ENCODE measurements at regions not wholly inside any gene's neighbourhood (a gene's known extent, or its start where the extent isn't known, plus 50 kb on each side); places are given as distances from the start of the nearest gene placed in this dataset.
A peak's percentile ranks its signal among the peaks of the same experiment; 100 is the strongest.
"Not testable (repeated sequence)": the region's sequence is repeated elsewhere in the genome, so short reads cannot be mapped to it uniquely, and the experiment has no call there.

DNA sequence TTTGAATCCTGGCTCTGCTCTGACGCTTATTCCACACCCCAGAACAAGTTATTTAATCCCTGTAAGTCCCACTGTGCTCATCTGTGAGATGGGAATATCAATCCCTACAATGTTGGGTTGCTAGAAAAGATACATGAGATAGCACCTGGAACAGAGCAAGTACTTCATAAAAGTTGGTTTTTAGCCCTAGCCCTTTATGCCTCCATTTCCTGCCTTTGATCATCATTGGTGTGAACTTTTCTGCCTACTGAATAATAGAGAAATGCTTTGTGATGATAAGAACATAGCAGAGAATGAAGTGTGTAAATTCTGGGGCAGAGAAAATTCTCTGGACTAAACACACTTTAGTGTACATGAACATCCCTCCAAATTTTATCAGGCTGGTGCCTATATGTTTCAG, 90.3 kb upstream of the RANBP6 start:
- no peaks in the 10 kb centered on the region for H3K9me3 Mint-ChIP-seq
- Histone ChIP-seq H3K36me3 (ENCODE audit: insufficient read depth, low read length) (no peaks in the 10 kb centered on the region), H3K9me3 (ENCODE audit: control insufficient read depth in 1 of 2, insufficient read depth in 1 of 2, low read length in 2 of 2) (no peaks in the 10 kb centered on the region), H3K4me3 (ENCODE audit: low read length) (no peak overlapping the region), H3K27ac (ENCODE audit: low read depth in 1 of 2, low read length in 2 of 2) (no peak overlapping the region), H3K4me1 (ENCODE audit: insufficient read depth, low read length) (peaks cover 5% of the 10 kb centered on the region), H3K27me3 (ENCODE audit: control insufficient read depth in 1 of 2, insufficient read depth in 2 of 2, low read length in 2 of 2) (no peaks in the 10 kb centered on the region)
- H3K27me3 Mint-ChIP-seq: no peaks in the 10 kb centered on the region
- CTCF ChIA-PET: no interaction called here
- POLR2A ChIA-PET: interaction anchor here (0.6 kb wide), 1 partner anchor 90 kb away, joined by 3 read pairs; the partner anchor contains the start of gene RANBP6
- ATAC-seq (ENCODE audit: poor library complexity): no peak
- H3K4me1 Mint-ChIP-seq (ENCODE audit: low read depth): peaks cover 44% of the 10 kb centered on the region
- no peaks in the 10 kb centered on the region for H3K36me3 Mint-ChIP-seq (ENCODE audit: low read depth)
- H3K27ac Mint-ChIP-seq: no peak overlapping the region
- peak in 1 of 14 experiments; percentile 10 for DNase-seq
- TF ChIP-seq, protein P1, sequence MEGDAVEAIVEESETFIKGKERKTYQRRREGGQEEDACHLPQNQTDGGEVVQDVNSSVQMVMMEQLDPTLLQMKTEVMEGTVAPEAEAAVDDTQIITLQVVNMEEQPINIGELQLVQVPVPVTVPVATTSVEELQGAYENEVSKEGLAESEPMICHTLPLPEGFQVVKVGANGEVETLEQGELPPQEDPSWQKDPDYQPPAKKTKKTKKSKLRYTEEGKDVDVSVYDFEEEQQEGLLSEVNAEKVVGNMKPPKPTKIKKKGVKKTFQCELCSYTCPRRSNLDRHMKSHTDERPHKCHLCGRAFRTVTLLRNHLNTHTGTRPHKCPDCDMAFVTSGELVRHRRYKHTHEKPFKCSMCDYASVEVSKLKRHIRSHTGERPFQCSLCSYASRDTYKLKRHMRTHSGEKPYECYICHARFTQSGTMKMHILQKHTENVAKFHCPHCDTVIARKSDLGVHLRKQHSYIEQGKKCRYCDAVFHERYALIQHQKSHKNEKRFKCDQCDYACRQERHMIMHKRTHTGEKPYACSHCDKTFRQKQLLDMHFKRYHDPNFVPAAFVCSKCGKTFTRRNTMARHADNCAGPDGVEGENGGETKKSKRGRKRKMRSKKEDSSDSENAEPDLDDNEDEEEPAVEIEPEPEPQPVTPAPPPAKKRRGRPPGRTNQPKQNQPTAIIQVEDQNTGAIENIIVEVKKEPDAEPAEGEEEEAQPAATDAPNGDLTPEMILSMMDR (IDR thresholded peaks at IDR 0.05): no peak
- H3K4me3 Mint-ChIP-seq: no peak overlapping the region
- intact Hi-C loops (cut with DNase I, micrococcal nuclease): no loop called here

DNA sequence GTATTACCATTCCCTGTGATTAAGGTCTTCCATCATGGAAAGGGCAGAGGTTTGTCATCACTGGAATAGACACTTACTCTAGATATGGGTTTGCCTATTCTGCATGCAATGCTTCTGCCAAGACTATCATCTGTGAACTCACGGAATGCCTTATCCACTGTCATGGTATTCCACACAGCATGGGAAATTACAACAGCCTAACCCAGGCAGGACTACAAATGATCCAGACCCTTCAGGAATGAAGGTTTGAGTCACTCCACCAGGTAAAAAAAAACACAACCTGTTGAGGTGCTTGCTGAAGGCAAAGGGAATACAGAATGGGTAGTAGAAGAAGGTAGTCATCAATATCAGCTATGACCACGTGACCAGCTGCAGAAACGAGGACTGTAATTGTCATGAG, 89.0 kb upstream of the RANBP6 start:
- H3K4me3 ChIP-seq (ENCODE audit: low read length); H3K27me3 Mint-ChIP-seq; H3K4me3 Mint-ChIP-seq; POLR2A ChIA-PET; H3K27ac Mint-ChIP-seq; H3K9me3 ChIP-seq (ENCODE audit: control insufficient read depth in 1 of 2, insufficient read depth in 1 of 2, low read length in 2 of 2); H3K27me3 ChIP-seq (ENCODE audit: control insufficient read depth in 1 of 2, insufficient read depth in 2 of 2, low read length in 2 of 2); H3K36me3 ChIP-seq (ENCODE audit: insufficient read depth, low read length); ATAC-seq (ENCODE audit: poor library complexity); CTCF ChIA-PET; H3K27ac ChIP-seq (ENCODE audit: low read depth in 1 of 2, low read length in 2 of 2); intact Hi-C loops (cut with DNase I, micrococcal nuclease); H3K4me1 ChIP-seq (ENCODE audit: insufficient read depth, low read length); H3K36me3 Mint-ChIP-seq (ENCODE audit: low read depth); DNase-seq; H3K9me3 Mint-ChIP-seq: not testable (repeated sequence)
- peaks cover 34% of the 10 kb centered on the region for H3K4me1 Mint-ChIP-seq (ENCODE audit: low read depth)

DNA sequence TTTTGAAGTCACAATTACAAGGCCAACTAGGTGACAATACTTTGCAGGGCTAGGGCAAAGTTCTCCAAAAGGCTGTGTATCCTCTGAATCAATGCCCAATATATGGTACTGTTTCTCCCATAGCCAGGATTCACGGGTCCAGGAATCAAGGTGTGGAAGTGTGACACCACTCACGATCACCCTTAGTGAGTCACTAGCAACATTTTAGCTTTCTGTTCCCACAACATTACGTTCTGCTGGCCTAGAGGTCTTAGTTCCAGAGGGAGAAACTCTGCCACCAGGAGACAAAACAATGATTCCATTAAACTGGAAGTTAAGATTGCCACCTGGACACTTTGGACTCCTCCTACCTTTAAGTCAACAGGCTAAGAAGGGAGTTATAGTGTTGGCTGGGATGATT, 88.5 kb upstream of the RANBP6 start:
- H3K4me3 Mint-ChIP-seq; ATAC-seq (ENCODE audit: poor library complexity); H3K27me3 Mint-ChIP-seq; POLR2A ChIA-PET; H3K36me3 Mint-ChIP-seq (ENCODE audit: low read depth); CTCF ChIA-PET; H3K36me3 ChIP-seq (ENCODE audit: insufficient read depth, low read length); H3K9me3 Mint-ChIP-seq; H3K27me3 ChIP-seq (ENCODE audit: control insufficient read depth in 1 of 2, insufficient read depth in 2 of 2, low read length in 2 of 2); DNase-seq; H3K9me3 ChIP-seq (ENCODE audit: control insufficient read depth in 1 of 2, insufficient read depth in 1 of 2, low read length in 2 of 2); intact Hi-C loops (cut with DNase I, micrococcal nuclease); H3K27ac Mint-ChIP-seq; H3K27ac ChIP-seq (ENCODE audit: low read depth in 1 of 2, low read length in 2 of 2); H3K4me3 ChIP-seq (ENCODE audit: low read length); H3K4me1 ChIP-seq (ENCODE audit: insufficient read depth, low read length): not testable (repeated sequence)
- H3K4me1 Mint-ChIP-seq (ENCODE audit: low read depth): peaks cover 29% of the 10 kb centered on the region

DNA sequence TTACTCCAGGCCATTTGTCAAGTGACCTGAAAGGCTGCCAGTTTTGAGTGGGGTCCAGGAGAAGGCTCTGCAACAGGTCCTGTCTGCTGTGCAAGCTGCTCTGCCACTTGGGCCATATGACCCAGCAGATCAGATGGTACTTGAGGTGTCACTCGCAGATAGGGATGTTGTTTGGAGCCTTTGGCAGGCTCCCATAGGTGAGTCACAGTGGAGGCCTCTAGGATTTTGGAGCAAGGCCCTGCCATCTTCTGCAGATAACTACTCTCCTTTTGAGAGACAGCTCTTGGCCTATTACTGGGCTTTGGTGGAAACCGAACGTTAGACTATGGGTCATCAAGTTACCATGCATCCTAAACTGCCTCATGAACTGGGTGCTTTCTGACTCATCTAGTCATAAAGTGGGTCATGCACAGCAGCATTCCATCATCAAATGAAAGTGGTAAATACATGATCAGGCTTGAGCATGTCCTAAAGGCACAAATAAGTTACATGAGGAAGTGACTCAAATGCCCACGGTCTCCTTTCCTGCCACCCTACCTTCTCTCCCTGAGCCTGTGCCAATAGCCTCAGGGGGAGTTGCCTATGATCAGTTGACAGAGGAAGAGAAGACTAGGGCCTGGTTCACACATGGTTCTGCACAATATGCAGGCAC, 87.0 kb upstream of the RANBP6 start:
- H3K9me3 ChIP-seq (ENCODE audit: control insufficient read depth in 1 of 2, insufficient read depth in 1 of 2, low read length in 2 of 2); CTCF ChIA-PET; intact Hi-C loops (cut with DNase I, micrococcal nuclease); H3K4me1 ChIP-seq (ENCODE audit: insufficient read depth, low read length); ATAC-seq (ENCODE audit: poor library complexity); H3K27ac ChIP-seq (ENCODE audit: low read depth in 1 of 2, low read length in 2 of 2); POLR2A ChIA-PET; H3K36me3 ChIP-seq (ENCODE audit: insufficient read depth, low read length); H3K27me3 Mint-ChIP-seq; H3K27me3 ChIP-seq (ENCODE audit: control insufficient read depth in 1 of 2, insufficient read depth in 2 of 2, low read length in 2 of 2); H3K27ac Mint-ChIP-seq; H3K4me3 Mint-ChIP-seq; H3K9me3 Mint-ChIP-seq; H3K4me3 ChIP-seq (ENCODE audit: low read length); H3K36me3 Mint-ChIP-seq (ENCODE audit: low read depth); DNase-seq: not testable (repeated sequence)
- peaks cover 28% of the 10 kb centered on the region for H3K4me1 Mint-ChIP-seq (ENCODE audit: low read depth)

DNA sequence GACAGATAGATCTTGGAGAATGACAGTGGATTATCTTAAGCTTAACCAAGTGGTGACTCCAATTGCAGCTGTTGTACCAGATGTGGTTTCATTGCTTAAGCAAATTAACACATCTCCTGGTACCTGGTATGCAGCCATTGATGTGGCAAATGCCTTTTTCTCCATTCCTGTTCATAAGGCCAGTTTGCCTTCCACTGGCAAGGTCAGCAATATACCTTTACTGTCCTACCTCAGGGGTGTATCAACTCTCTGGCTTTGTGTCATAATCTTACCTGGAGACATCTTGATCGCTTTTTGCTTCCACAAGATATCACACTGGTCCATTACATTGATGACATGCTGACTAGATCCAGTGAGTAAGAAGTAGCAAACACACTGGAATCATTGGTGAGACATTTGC, 86.3 kb upstream of the RANBP6 start:
- H3K36me3 ChIP-seq (ENCODE audit: insufficient read depth, low read length); H3K27ac ChIP-seq (ENCODE audit: low read depth in 1 of 2, low read length in 2 of 2); H3K27me3 ChIP-seq (ENCODE audit: control insufficient read depth in 1 of 2, insufficient read depth in 2 of 2, low read length in 2 of 2); H3K27me3 Mint-ChIP-seq; H3K27ac Mint-ChIP-seq; H3K4me1 ChIP-seq (ENCODE audit: insufficient read depth, low read length); H3K36me3 Mint-ChIP-seq (ENCODE audit: low read depth); intact Hi-C loops (cut with DNase I, micrococcal nuclease); POLR2A ChIA-PET; H3K4me3 Mint-ChIP-seq; H3K9me3 ChIP-seq (ENCODE audit: control insufficient read depth in 1 of 2, insufficient read depth in 1 of 2, low read length in 2 of 2); H3K9me3 Mint-ChIP-seq; H3K4me3 ChIP-seq (ENCODE audit: low read length); CTCF ChIA-PET; DNase-seq; ATAC-seq (ENCODE audit: poor library complexity): not testable (repeated sequence)
- peaks cover 21% of the 10 kb centered on the region for H3K4me1 Mint-ChIP-seq (ENCODE audit: low read depth)

DNA sequence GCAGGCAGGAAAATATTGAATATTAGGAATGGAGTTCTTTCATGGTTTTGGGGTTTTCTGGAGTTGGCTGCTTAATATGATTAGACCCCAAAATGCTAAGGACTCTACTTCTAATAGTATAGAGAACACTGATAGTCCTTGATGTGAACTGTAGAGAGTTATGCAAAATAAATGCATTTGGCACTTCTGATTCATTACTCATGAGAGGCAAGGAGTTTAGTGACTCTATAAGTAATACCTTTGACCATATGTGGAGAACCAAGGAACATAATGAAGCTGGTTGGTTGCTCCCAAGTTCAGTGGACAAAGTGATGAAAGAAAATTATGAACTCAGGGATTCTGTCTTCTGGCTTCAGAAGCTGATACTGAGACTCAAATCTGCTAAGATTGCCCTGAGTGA, 83.9 kb upstream of the RANBP6 start:
- H3K4me1 Mint-ChIP-seq (ENCODE audit: low read depth); H3K36me3 ChIP-seq (ENCODE audit: insufficient read depth, low read length); H3K27me3 Mint-ChIP-seq; ATAC-seq (ENCODE audit: poor library complexity); H3K9me3 ChIP-seq (ENCODE audit: control insufficient read depth in 1 of 2, insufficient read depth in 1 of 2, low read length in 2 of 2); H3K36me3 Mint-ChIP-seq (ENCODE audit: low read depth); H3K27ac Mint-ChIP-seq; H3K4me3 ChIP-seq (ENCODE audit: low read length); intact Hi-C loops (cut with DNase I, micrococcal nuclease); H3K4me3 Mint-ChIP-seq; H3K27ac ChIP-seq (ENCODE audit: low read depth in 1 of 2, low read length in 2 of 2); POLR2A ChIA-PET; DNase-seq; CTCF ChIA-PET; H3K27me3 ChIP-seq (ENCODE audit: control insufficient read depth in 1 of 2, insufficient read depth in 2 of 2, low read length in 2 of 2); H3K9me3 Mint-ChIP-seq; H3K4me1 ChIP-seq (ENCODE audit: insufficient read depth, low read length): not testable (repeated sequence)

Data from CD4-positive, alpha-beta T cell (primary cell).